HCT116 (cell line): ENCODE measurements at regions not wholly inside any gene's neighbourhood (a gene's known extent, or its start where the extent isn't known, plus 50 kb on each side); places are given as distances from the start of the nearest gene placed in this dataset.

Experiments used
- ATAC-seq: fragments of 200-7000 bp; cut with Tn5 transposase; 2 replicates; pipeline ENCODE4 v1.9.1; 2020; ENCODE audit warnings: mild to moderate bottlenecking, moderate library complexity
- BruUV-seq: library from RNA; stranded (reverse); fragments of 400-500 nt; replicated peaks from 2 replicates; lab custom pipeline; 2021; lab: Mats Ljungman, UMichigan
- CTCF ChIA-PET: fragments of 300-600 bp; sonication (Branson Sonifier 250); formaldehyde crosslinking; loops from one replicate; lab custom pipeline; 2021; ENCODE audit warnings: antibody characterized with exemption; lab: Charles Lee
- POLR2A ChIA-PET: fragments of 300-600, 350-600 bp; sonication (Branson Sonifier 250); formaldehyde crosslinking; loops from one replicate; lab custom pipeline; 2021; ENCODE audit warnings: antibody characterized with exemption; lab: Charles Lee
- RAD21 ChIA-PET, 2 experiments: fragments of 300-600 bp; sonication (Branson Sonifier 250); formaldehyde crosslinking; loops; one replicate each; lab custom pipeline; 2023; ENCODE audit warnings: low total read pairs in 2 of 2; ENCODE audit not compliant: uncharacterized antibody in 2 of 2, unreplicated experiment in 2 of 2, low non-redundant PET in 1 of 2; lab: Charles Lee
- DNase-seq: peaks from one replicate; pipeline ENCODE4 v3.0.0-alpha.2; 2010; ENCODE audit warnings: low read depth, low spot score
- H2AFZ ChIP-seq: fragments of 200-600 bp; shearing (Covaris generic), sonication (generic); 2 replicates; pipeline ENCODE4 v1.6.1; 2017; ENCODE audit warnings: low read depth, mixed run types, mixed read lengths, antibody characterized with exemption, low read length; ENCODE audit not compliant: poor library complexity, severe bottlenecking
- H3K27ac ChIP-seq: 2 replicates; pipeline ENCODE4 v1.5.1; 2012; ENCODE audit warnings: low read depth, low read length
- H3K27me3 ChIP-seq: fragments of 200-600 bp; sonication (generic); 2 replicates; pipeline ENCODE4 v1.6.1; 2016; ENCODE audit warnings: mixed run types, low read length, mixed read lengths; ENCODE audit not compliant: insufficient read depth
- H3K36me3 ChIP-seq, 2 experiments: fragments of 200-500 bp in 1 of 2; fragments of 200-600 bp in 1 of 2; sonication (Bioruptor generic) in 1 of 2; sonication (generic) in 1 of 2; 2 replicates each; pipeline versions ENCODE4 v1.5.1 to v1.6.1; 2014 to 2016; ENCODE audit warnings: low read length in 2 of 2, inconsistent platforms in 1 of 2, mixed read lengths in 1 of 2, mixed run types in 1 of 2; ENCODE audit not compliant: insufficient read depth in 2 of 2, control insufficient read depth in 1 of 2
- H3K4me1 ChIP-seq, 2 experiments: fragments of 200-600 bp in 1 of 2; sonication (generic) in 1 of 2; 2 replicates each; pipeline versions ENCODE4 v1.5.1 to v1.6.1; 2012 to 2017; ENCODE audit warnings: low read length in 2 of 2, inconsistent platforms in 1 of 2, mild to moderate bottlenecking in 1 of 2, mixed read lengths in 1 of 2, mixed run types in 1 of 2, moderate library complexity in 1 of 2; ENCODE audit not compliant: insufficient read depth in 2 of 2, control insufficient read depth in 1 of 2
- H3K4me2 ChIP-seq: fragments of 200-600 bp; sonication (generic); 2 replicates; pipeline ENCODE4 v1.6.1; 2017; ENCODE audit warnings: mixed run types, low read length, mixed read lengths
- H3K4me3 ChIP-seq, 2 experiments: fragments of 200-600 bp in 1 of 2; sonication (generic) in 1 of 2; replicated peaks in 1 of 2; 2 replicates each; pipeline ENCODE4 v1.5.1; 2011 to 2016; ENCODE audit warnings: low read length in 2 of 2, control low read depth in 1 of 2, low read depth in 1 of 2, mild to moderate bottlenecking in 1 of 2, mixed read lengths in 1 of 2, mixed run types in 1 of 2
- H3K79me2 ChIP-seq: fragments of 200-600 bp; sonication (generic); 2 replicates; pipeline ENCODE4 v1.6.1; 2017; ENCODE audit warnings: mild to moderate bottlenecking, mixed run types, low read length, moderate library complexity, mixed read lengths; ENCODE audit not compliant: insufficient read depth
- H3K9ac ChIP-seq: fragments of 200-600 bp; sonication (generic); 2 replicates; pipeline ENCODE4 v1.6.1; 2016; ENCODE audit warnings: low read length, mixed read lengths
- H3K9me2 ChIP-seq: fragments of 200-600 bp; sonication (generic), shearing (Covaris generic); 2 replicates; pipeline ENCODE4 v1.6.1; 2017; ENCODE audit warnings: mixed run types, mild to moderate bottlenecking, moderate library complexity; ENCODE audit not compliant: insufficient read depth
- H3K9me3 ChIP-seq, 2 experiments: fragments of 200-500 bp in 1 of 2; fragments of 200-600 bp in 1 of 2; sonication (Bioruptor generic) in 1 of 2; sonication (generic) in 1 of 2; 2 replicates each; pipeline ENCODE4 v1.6.1; 2014 to 2017; ENCODE audit warnings: low read length in 2 of 2, mixed read lengths in 2 of 2, inconsistent platforms in 1 of 2, low read depth in 1 of 2, mild to moderate bottlenecking in 1 of 2, mixed run types in 1 of 2, moderate library complexity in 1 of 2; ENCODE audit not compliant: control insufficient read depth in 1 of 2, insufficient read depth in 1 of 2
- H4K20me1 ChIP-seq: fragments of 200-600 bp; sonication (generic), shearing (Covaris generic); 2 replicates; pipeline ENCODE4 v1.6.1; 2017; ENCODE audit warnings: mixed run types, mild to moderate bottlenecking, moderate library complexity; ENCODE audit not compliant: insufficient read depth
- CBX3 ChIP-seq: IDR thresholded peaks from 2 replicates; pipeline ENCODE4 v1.6.1; 2012; ENCODE audit warnings: low read depth
- CEBPB ChIP-seq: IDR thresholded peaks from 2 replicates; pipeline ENCODE4 v1.6.1; 2012; ENCODE audit warnings: low read depth
- EGR1 ChIP-seq: IDR thresholded peaks from 2 replicates; pipeline ENCODE4 v1.6.1; 2012; ENCODE audit warnings: low read depth
- EZH2 ChIP-seq: fragments of 200-600 bp; sonication (generic); IDR thresholded peaks from 2 replicates; pipeline ENCODE4 v1.6.1; 2017; ENCODE audit warnings: antibody characterized with exemption, mixed run types
- EZH2phosphoT487 ChIP-seq: fragments of 200-600 bp; IDR thresholded peaks from 2 replicates; pipeline ENCODE4 v1.6.1; 2018; ENCODE audit warnings: antibody characterized with exemption, borderline replicate concordance
- FOSL1 ChIP-seq: IDR thresholded peaks from 2 replicates; pipeline ENCODE4 v1.6.1; 2012; ENCODE audit warnings: low read depth
- JUND ChIP-seq: IDR thresholded peaks from 2 replicates; pipeline ENCODE4 v1.6.1; 2012
- POLR2A ChIP-seq: IDR thresholded peaks from 2 replicates; pipeline ENCODE4 v1.7.0; 2011; ENCODE audit warnings: borderline replicate concordance; ENCODE audit not compliant: insufficient read depth, insufficient read length; ENCODE audit errors: extremely low read depth
- REST ChIP-seq: IDR thresholded peaks from 2 replicates; pipeline ENCODE4 v1.6.1; 2012; ENCODE audit warnings: low read depth
- SIN3A ChIP-seq: IDR thresholded peaks from 2 replicates; pipeline ENCODE4 v1.6.1; 2012; ENCODE audit warnings: low read depth
- SRF ChIP-seq: IDR thresholded peaks from 2 replicates; pipeline ENCODE4 v1.6.1; 2012; ENCODE audit warnings: low read depth
- YY1 ChIP-seq: IDR thresholded peaks from 2 replicates; pipeline ENCODE4 v1.6.1; 2011; ENCODE audit warnings: low read length, low read depth, moderate library complexity, mild to moderate bottlenecking; ENCODE audit not compliant: insufficient replicate concordance; ENCODE audit errors: extremely low read depth
- ZFX ChIP-seq: fragments of 450-650 bp; IDR thresholded peaks from 2 replicates; pipeline ENCODE4 v1.6.1; 2017
- intact Hi-C: fragments of 100-400 bp; cut with micrococcal nuclease; formaldehyde crosslinking; loops from 2 replicates; pipeline ENCODE4 v1.10.0; 2022
- TF ChIP-seq, protein P1 (sequence below): IDR thresholded peaks from 2 replicates; pipeline ENCODE4 v1.6.1; 2011; ENCODE audit warnings: mild to moderate bottlenecking, low read length, moderate library complexity; ENCODE audit not compliant: insufficient replicate concordance; ENCODE audit errors: extremely low read depth
- TF ChIP-seq, protein P2 (sequence below): IDR thresholded peaks from 2 replicates; pipeline ENCODE4 v1.6.1; 2012

- Histone ChIP-seq H3K4me2 (no peak overlapping the region), H3K9ac (no peak overlapping the region), H3K36me3 (no peaks in the 10 kb centered on the region), H2AFZ (no peak overlapping the region), H3K79me2 (no peaks in the 10 kb centered on the region)
- CTCF ChIA-PET, result no interaction called here
- no TSS peak for BruUV-seq
- TF ChIP-seq EZH2 (no peak), ZFX (no peak), POLR2A (no peak)
- TF ChIP-seq, protein P1, sequence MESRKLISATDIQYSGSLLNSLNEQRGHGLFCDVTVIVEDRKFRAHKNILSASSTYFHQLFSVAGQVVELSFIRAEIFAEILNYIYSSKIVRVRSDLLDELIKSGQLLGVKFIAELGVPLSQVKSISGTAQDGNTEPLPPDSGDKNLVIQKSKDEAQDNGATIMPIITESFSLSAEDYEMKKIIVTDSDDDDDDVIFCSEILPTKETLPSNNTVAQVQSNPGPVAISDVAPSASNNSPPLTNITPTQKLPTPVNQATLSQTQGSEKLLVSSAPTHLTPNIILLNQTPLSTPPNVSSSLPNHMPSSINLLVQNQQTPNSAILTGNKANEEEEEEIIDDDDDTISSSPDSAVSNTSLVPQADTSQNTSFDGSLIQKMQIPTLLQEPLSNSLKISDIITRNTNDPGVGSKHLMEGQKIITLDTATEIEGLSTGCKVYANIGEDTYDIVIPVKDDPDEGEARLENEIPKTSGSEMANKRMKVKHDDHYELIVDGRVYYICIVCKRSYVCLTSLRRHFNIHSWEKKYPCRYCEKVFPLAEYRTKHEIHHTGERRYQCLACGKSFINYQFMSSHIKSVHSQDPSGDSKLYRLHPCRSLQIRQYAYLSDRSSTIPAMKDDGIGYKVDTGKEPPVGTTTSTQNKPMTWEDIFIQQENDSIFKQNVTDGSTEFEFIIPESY, result no peak
- TF ChIP-seq, all 23 proteins: peak for 0
- no peak overlapping the region for H3K27ac ChIP-seq
- H4K20me1 ChIP-seq, result no peaks in the 10 kb centered on the region
- DNase-seq (no peak), ATAC-seq (no peak)
- intact Hi-C loops, result no loop called here
- H3K4me3 ChIP-seq, result no peak overlapping the region
- H3K9me2 ChIP-seq, result no peaks in the 10 kb centered on the region
- POLR2A ChIA-PET, result no interaction called here
- H3K27me3 ChIP-seq, result no peaks in the 10 kb centered on the region
- H3K9me3 ChIP-seq, result no peaks in the 10 kb centered on the region
- no peaks in the 10 kb centered on the region for H3K4me1 ChIP-seq
- RAD21 ChIA-PET, result no interaction called here
These were observed 78.3 kb upstream of the HELT start for GRCh38 chr4:184939978-184940377.

DNA sequence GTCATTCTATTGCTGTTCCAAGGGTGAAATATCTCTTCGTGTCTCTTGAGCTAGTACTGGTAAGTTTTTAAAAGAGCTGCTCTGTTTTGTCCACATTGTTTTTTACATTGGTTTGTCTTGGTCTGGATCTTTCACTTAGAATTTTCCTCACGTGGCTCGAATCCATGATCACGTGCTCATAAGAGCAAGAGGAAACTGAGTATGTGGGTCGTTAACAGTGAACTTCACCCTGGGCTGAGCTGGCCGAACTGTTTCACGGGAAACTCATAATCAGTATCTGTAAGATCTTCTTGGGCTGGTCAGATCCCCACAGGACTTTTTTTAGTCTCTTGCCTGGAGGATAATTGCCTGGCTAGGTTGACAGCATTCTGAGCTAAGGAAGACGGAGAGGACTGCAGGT, 77.8 kb upstream of the HELT start:
- ATAC-seq (no peak), DNase-seq (no peak)
- H3K4me2 ChIP-seq, result no peak overlapping the region
- RAD21 ChIA-PET, result no interaction called here
- no peaks in the 10 kb centered on the region for H3K27me3 ChIP-seq
- H4K20me1 ChIP-seq, result no peaks in the 10 kb centered on the region
- no peak overlapping the region for H2AFZ ChIP-seq
- no peaks in the 10 kb centered on the region for H3K36me3 ChIP-seq
- POLR2A ChIA-PET, result no interaction called here
- no peaks in the 10 kb centered on the region for H3K79me2 ChIP-seq
- intact Hi-C loops, result no loop called here
- CTCF ChIA-PET, result no interaction called here
- no peak overlapping the region for H3K27ac ChIP-seq
- no peak overlapping the region for H3K9ac ChIP-seq
- H3K9me2 ChIP-seq, result no peaks in the 10 kb centered on the region
- no peaks in the 10 kb centered on the region for H3K9me3 ChIP-seq
- BruUV-seq, result no TSS peak
- H3K4me1 ChIP-seq, result no peaks in the 10 kb centered on the region
- no peak overlapping the region for H3K4me3 ChIP-seq
- no peak for TF ChIP-seq SIN3A
- no peak for TF ChIP-seq EZH2
- TF ChIP-seq REST, result no peak
- TF ChIP-seq CEBPB, result no peak
- no peak for TF ChIP-seq EGR1
- no peak for TF ChIP-seq YY1
- TF ChIP-seq EZH2phosphoT487, result no peak
- no peak for TF ChIP-seq JUND
- no peak for TF ChIP-seq POLR2A
- no peak for TF ChIP-seq FOSL1
- TF ChIP-seq, protein P2, sequence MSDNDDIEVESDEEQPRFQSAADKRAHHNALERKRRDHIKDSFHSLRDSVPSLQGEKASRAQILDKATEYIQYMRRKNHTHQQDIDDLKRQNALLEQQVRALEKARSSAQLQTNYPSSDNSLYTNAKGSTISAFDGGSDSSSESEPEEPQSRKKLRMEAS, result no peak
- TF ChIP-seq SRF, result no peak
- no peak for TF ChIP-seq CBX3
